ENCODE measurements at regions not wholly inside any gene's neighbourhood (a gene's known extent, or its start where the extent isn't known, plus 50 kb on each side); places are given as distances from the start of the nearest gene placed in this dataset.

- TF ChIP-seq CTCF (IDR thresholded peaks at IDR 0.05): no peak
- TF ChIP-seq POLR2A (IDR thresholded peaks at IDR 0.05): no peak
These were observed 278.9 kb upstream of the GATB start for GRCh38 chr4:152039691-152040090.
